Hippocampal formation (tissue), 2 donors: ENCODE measurements at regions not wholly inside any gene's neighbourhood (a gene's known extent, or its start where the extent isn't known, plus 50 kb on each side); places are given as distances from the start of the nearest gene placed in this dataset.

ENCODE experiments used
- DNase-seq, 2 donors: peaks; one replicate each; lab custom pipeline; 2025; lab: John Stamatoyannopoulos, UW

GRCh38 chr18:50444539-50444938 is 69.7 kb downstream of the SKA1 start:
- DNase-seq = no peak

- DNase-seq = no peak
These were observed 71.8 kb downstream of the SKA1 start for GRCh38 chr18:50446629-50447028.

GRCh38 chr18:50447102-50447741 is 72.4 kb downstream of the SKA1 start:
- no peak for DNase-seq

- DNase-seq = no peak
These were observed 73.1 kb downstream of the SKA1 start for GRCh38 chr18:50447952-50448351.

- no peak for DNase-seq
These were observed 76.4 kb downstream of the SKA1 start for GRCh38 chr18:50451100-50451842.

- no peak for DNase-seq
These were observed 78.3 kb downstream of the SKA1 start for GRCh38 chr18:50453014-50453680.

GRCh38 chr18:50453732-50454131 is 78.9 kb downstream of the SKA1 start:
- no peak for DNase-seq

GRCh38 chr18:50454387-50454988 is 79.6 kb downstream of the SKA1 start:
- no peak for DNase-seq

GRCh38 chr18:50456285-50456684 is 81.4 kb downstream of the SKA1 start:
- DNase-seq = no peak

GRCh38 chr18:50457639-50458038 is 82.8 kb downstream of the SKA1 start:
- DNase-seq = no peak

- DNase-seq = no peak
These were observed 83.5 kb downstream of the SKA1 start for GRCh38 chr18:50458366-50458765.

- DNase-seq = no peak
These were observed 84.0 kb downstream of the SKA1 start for GRCh38 chr18:50458796-50459195.

- DNase-seq = no peak
These were observed 85.2 kb downstream of the SKA1 start for GRCh38 chr18:50460062-50460461.

GRCh38 chr18:50460716-50461115 is 85.9 kb downstream of the SKA1 start:
- DNase-seq = no peak

- no peak for DNase-seq
These were observed 86.4 kb downstream of the SKA1 start for GRCh38 chr18:50461251-50461650.

GRCh38 chr18:50465211-50466153 is 90.6 kb downstream of the SKA1 start:
- no peak for DNase-seq

- DNase-seq = no peak
These were observed 91.8 kb downstream of the SKA1 start for GRCh38 chr18:50466634-50467033.

- DNase-seq = no peak
These were observed 91.1 kb upstream of the MAPK4 start for GRCh38 chr18:50468807-50469206.

GRCh38 chr18:50469380-50469781 is 90.5 kb upstream of the MAPK4 start:
- no peak for DNase-seq

GRCh38 chr18:50472941-50473340 is 86.9 kb upstream of the MAPK4 start:
- DNase-seq = no peak

GRCh38 chr18:50473881-50474280 is 86.0 kb upstream of the MAPK4 start:
- no peak for DNase-seq
